ENCODE measurements at regions not wholly inside any gene's neighbourhood (a gene's known extent, or its start where the extent isn't known, plus 50 kb on each side); places are given as distances from the start of the nearest gene placed in this dataset.
"Not testable (repeated sequence)": the region's sequence is repeated elsewhere in the genome, so short reads cannot be mapped to it uniquely, and the experiment has no call there.

DNA sequence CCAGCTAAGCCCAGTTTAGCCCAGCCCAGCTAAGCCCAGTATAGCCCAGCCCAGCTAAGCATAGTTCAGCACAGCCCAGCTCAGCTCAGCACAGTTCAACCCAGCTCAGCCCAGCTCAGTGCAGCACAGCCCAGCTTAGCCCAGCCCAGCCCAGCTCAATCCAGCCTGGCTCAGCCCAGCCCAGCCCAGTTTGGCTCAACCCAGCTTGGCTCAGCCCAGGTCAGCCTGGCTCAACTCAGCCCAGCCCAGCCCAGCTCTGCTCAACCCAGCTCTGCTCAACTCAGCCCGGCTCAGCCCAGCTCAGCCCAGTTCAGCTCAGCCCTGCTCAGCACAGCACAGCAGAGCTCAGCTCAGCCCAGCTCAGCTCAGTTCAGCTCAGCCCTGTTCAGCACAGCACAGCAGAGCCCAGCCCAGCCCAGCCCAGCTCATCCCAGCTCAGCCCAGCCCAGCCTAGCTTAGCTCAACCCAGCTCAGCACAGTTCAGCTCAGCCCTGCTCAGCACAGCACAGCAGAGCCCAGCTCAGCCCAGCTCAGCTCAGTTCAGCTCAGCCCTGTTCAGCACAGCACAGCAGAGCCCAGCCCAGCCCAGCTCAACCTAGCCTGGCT, 330.9 kb downstream of the TMEM121 start:
- DNase-seq (ENCODE audit: low spot score), result no peak
- in situ Hi-C loops (cut with MboI; ENCODE audit: low pct_unique_long_range_greater_than_20kb, low sequenced_read_pairs, unreplicated experiment), result loop anchor here (25.0 kb wide), 1 partner anchor 145 kb away; no protein-coding TSS in a partner anchor
- TF ChIP-seq CTCF (IDR thresholded peaks at IDR 0.05; ENCODE audit: extremely low read depth, insufficient read depth, missing control alignments), result no peak

DNA sequence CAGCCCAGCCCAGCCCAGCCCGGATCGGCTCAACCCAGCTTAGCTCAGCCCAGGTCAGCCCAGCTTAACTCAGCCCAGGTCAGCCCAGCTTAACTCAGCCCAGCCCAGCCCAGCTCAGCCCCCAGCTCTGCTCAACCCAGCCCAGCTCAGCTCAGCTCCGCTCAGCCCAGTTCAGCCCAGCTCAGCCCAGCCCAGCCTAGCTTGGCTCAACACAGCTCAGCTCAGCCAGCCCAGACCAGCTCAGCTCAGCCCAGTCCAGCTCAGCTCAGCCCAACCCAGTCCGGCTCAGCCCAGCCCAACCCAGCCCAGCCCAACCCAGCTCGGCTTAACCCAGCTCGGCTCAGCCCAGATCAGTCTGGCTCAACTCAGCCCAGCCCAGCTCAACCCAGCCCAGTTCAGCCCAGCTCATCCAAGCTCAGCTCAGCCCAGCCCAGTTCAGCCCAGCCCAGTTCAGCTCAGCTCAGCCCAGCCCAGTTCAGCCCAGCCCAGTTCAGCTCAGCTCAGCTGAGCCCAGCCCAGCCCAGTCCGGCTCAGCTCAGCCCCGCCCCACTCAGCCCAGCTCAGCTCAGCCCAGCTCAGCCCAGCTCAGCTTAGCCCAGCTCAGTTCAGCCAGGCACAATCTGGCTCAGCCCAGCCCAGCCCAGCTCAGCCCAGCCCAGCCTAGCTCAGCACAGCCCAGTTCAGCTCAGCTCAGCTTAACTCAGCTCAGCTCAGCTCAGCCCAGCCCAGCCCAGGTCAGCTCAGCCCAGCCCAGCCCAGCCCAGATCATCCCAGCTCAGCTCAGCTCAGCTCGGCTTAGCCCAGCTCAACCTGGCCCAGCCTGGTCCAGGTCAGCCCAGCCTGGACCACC, 331.7 kb downstream of the TMEM121 start:
- no peak for DNase-seq (ENCODE audit: low spot score)
- TF ChIP-seq CTCF (IDR thresholded peaks at IDR 0.05; ENCODE audit: extremely low read depth, insufficient read depth, missing control alignments), result no peak
- in situ Hi-C loops (cut with MboI; ENCODE audit: low pct_unique_long_range_greater_than_20kb, low sequenced_read_pairs, unreplicated experiment), result loop anchor here (25.0 kb wide), 1 partner anchor 146 kb away; no protein-coding TSS in a partner anchor

GRCh38 chr14:105858676-105859025, 332.3 kb downstream of the TMEM121 start:
- in situ Hi-C loops (cut with MboI; ENCODE audit: low pct_unique_long_range_greater_than_20kb, low sequenced_read_pairs, unreplicated experiment), result loop anchor here (25.0 kb wide), 1 partner anchor 146 kb away; no protein-coding TSS in a partner anchor
- DNase-seq (ENCODE audit: low spot score), result no peak
- no peak for TF ChIP-seq CTCF (IDR thresholded peaks at IDR 0.05; ENCODE audit: extremely low read depth, insufficient read depth, missing control alignments)

- in situ Hi-C loops (cut with MboI; ENCODE audit: low pct_unique_long_range_greater_than_20kb, low sequenced_read_pairs, unreplicated experiment), result loop anchor here (25.0 kb wide), 1 partner anchor 147 kb away; no protein-coding TSS in a partner anchor
- not testable (repeated sequence) for DNase-seq (ENCODE audit: low spot score)
These were observed 332.8 kb downstream of the TMEM121 start for GRCh38 chr14:105859073-105859716.

- peak; percentile 7 for DNase-seq (ENCODE audit: low spot score)
- in situ Hi-C loops (cut with MboI; ENCODE audit: low pct_unique_long_range_greater_than_20kb, low sequenced_read_pairs, unreplicated experiment), result loop anchor here (25.0 kb wide), 1 partner anchor 148 kb away; no protein-coding TSS in a partner anchor
These were observed 333.6 kb downstream of the TMEM121 start for GRCh38 chr14:105859717-105860614.

More at GRCh38 chr14:105859717-105860614, 333.6 kb downstream of the TMEM121 start:
- no peak for TF ChIP-seq CTCF (IDR thresholded peaks at IDR 0.05; ENCODE audit: extremely low read depth, insufficient read depth, missing control alignments)
